Kidney epithelial cell (primary cell): ENCODE measurements at regions not wholly inside any gene's neighbourhood (a gene's known extent, or its start where the extent isn't known, plus 50 kb on each side); places are given as distances from the start of the nearest gene placed in this dataset.

Experiments used
- DNase-seq: peaks from one replicate; pipeline ENCODE4 v3.0.0-alpha.2; 2010; ENCODE audit warnings: low read depth
- H3K27me3 ChIP-seq: 2 replicates; pipeline ENCODE4 v1.6.0; 2011; ENCODE audit warnings: low read length; ENCODE audit not compliant: control insufficient read depth, insufficient read depth
- H3K36me3 ChIP-seq: 2 replicates; pipeline ENCODE4 v1.5.1; 2011; ENCODE audit warnings: low read length; ENCODE audit not compliant: control insufficient read depth, insufficient read depth
- H3K4me3 ChIP-seq: 2 replicates; pipeline ENCODE4 v1.5.1; 2011; ENCODE audit warnings: low read depth, mild to moderate bottlenecking, control low read depth, low read length
- TF ChIP-seq, protein P1 (sequence below): IDR thresholded peaks from 2 replicates; pipeline ENCODE4 v1.5.1; 2011; ENCODE audit warnings: mild to moderate bottlenecking, moderate library complexity, low read length, control low read depth, inconsistent platforms; ENCODE audit not compliant: insufficient read depth, poor library complexity, severe bottlenecking

DNA sequence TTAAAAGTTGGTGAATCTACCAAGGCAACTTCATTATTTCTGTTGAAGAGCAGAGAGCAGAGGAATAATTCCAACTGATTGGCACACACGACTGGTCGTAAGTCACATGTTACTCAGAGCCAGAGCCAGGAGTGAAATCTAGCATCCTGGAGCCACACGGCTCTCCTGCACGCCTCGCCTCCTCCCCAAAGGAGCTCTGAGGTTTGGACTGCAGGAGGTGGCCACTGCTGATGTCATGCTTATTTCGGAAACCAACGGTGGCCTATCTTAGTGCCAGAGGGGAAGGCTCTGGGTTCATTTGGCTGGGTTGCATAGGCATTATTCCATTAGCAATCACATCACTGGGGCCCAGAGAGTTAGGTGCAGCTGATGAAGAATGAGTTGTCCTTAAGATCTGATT, 123.5 kb upstream of the RALGAPA2 start:
- Histone ChIP-seq H3K4me3 (no peak overlapping the region), H3K27me3 (peaks cover 5% of the 10 kb centered on the region), H3K36me3 (no peaks in the 10 kb centered on the region)
- TF ChIP-seq, protein P1, sequence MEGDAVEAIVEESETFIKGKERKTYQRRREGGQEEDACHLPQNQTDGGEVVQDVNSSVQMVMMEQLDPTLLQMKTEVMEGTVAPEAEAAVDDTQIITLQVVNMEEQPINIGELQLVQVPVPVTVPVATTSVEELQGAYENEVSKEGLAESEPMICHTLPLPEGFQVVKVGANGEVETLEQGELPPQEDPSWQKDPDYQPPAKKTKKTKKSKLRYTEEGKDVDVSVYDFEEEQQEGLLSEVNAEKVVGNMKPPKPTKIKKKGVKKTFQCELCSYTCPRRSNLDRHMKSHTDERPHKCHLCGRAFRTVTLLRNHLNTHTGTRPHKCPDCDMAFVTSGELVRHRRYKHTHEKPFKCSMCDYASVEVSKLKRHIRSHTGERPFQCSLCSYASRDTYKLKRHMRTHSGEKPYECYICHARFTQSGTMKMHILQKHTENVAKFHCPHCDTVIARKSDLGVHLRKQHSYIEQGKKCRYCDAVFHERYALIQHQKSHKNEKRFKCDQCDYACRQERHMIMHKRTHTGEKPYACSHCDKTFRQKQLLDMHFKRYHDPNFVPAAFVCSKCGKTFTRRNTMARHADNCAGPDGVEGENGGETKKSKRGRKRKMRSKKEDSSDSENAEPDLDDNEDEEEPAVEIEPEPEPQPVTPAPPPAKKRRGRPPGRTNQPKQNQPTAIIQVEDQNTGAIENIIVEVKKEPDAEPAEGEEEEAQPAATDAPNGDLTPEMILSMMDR = no peak
- no peak for DNase-seq

DNA sequence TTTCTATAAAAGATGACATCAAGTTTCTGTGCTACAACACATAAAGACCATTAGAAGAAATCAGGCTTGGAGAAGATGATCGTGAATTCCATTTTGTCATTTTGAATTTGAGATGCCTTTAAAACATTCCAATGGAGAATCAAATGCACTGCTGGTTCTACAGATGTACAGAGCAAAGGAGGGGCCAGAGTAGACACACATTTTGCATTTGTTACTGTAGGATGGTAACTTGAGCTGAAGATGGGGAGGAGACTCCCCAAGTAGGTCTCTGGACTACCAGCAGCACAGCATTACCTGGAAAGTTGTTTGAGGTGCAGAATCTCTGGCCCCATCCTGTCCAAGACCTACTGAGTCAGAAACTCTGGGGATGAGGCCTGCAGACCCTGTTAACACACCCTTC, 121.6 kb upstream of the RALGAPA2 start:
- TF ChIP-seq, protein P1 = no peak
- no peak for DNase-seq
- Histone ChIP-seq H3K27me3 (peaks cover 2% of the 10 kb centered on the region), H3K4me3 (no peak overlapping the region), H3K36me3 (no peaks in the 10 kb centered on the region)

DNA sequence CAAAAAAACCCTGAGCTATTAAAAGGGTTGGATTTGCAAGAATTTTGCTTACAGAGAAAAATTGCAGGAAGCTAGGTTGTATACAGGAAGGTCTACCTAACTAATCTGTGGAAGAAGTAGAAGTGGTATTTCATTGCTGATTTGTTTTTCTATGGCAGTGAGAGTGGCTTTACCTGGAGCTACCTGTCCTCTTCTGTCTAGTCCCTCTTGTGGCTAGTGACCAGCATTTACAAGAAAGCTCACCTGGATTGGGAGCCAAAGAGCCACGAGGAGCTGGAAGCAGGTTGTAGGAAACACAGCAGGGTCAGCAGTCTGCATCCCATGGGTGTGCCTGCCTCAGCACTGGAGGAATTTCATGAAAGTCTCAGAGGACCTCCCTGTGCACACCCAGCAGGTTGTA, 120.3 kb upstream of the RALGAPA2 start:
- H3K27me3 ChIP-seq = peaks cover under 1% of the 10 kb centered on the region
- TF ChIP-seq, protein P1 = no peak
- DNase-seq = no peak

DNA sequence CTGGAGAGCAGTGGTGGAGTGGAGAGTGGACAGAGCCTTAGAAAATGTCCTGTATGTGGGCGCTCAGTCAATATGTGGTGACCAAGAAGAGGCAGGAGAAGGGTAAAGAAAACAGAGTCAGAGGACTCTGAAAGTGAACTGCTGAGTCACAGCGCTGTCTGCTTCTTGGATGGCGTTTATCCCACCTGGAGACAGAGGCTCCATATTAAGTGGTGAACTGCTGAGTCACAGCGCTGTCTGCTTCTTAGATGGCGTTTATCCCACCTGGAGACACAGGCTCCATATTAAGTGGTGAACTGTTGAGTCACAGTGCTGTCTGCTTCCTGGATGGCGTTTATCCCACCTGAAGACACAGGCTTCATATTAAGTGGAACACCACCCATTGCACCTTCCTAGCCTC, 119.3 kb upstream of the RALGAPA2 start:
- no peaks in the 10 kb centered on the region for H3K36me3 ChIP-seq
- H3K4me3 ChIP-seq = no peak overlapping the region
- no peaks in the 10 kb centered on the region for H3K27me3 ChIP-seq
- TF ChIP-seq, protein P1 = no peak
- no peak for DNase-seq

More for the DNA sequence above, 120.3 kb upstream of the RALGAPA2 start:
- H3K4me3 ChIP-seq = no peak overlapping the region
- H3K36me3 ChIP-seq = no peaks in the 10 kb centered on the region

DNA sequence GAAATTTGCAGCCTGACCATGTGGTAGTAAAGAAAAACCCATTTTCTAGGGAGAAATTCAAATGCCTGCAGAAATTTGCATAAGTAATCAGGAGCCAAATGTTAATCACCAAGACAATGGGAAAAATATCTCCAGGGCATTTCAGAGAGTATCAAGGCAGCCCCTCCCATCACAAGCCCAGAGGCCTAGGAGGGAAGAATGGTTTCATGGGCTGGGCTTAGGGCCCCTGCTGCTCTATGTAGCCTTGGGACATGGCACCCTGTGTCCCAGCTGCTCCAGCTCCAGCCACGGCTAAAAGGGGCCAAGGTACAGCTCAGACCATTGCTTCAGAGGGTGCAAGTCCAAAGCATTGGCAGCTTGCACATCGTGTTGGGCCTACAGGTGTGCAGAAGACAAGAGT, 117.2 kb upstream of the RALGAPA2 start:
- no peak for DNase-seq
- Histone ChIP-seq H3K36me3 (no peaks in the 10 kb centered on the region), H3K27me3 (no peaks in the 10 kb centered on the region), H3K4me3 (no peak overlapping the region)
- TF ChIP-seq, protein P1 = no peak

DNA sequence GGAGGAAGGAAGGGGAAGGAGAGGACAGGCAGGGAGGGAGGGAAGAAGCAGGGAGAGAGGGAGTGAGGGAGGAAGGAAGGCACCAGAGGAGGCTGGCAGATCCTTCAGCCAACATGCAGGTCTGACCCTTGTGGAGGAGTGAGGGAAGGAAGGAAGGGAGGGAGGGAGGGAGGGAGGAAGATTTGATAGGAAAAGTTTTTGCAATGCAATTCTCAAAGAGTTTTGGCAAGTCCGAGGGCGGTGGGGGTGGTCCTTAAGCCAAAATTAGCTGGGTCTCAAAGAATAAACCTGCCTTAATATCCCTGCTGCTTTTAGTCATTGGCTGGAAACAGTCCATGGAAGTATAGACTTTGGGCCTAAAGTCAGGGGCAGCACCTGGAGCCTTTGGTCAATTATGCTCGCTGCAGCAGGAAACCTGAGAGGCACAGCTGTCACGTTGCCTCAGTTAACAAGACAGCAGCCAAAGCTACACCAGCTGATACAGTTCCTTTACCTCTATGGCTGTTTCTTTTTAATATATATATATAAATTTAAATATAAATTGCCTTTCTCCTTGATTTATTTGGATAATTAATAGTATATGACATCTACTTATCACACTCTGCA, 115.7 kb upstream of the RALGAPA2 start:
- Histone ChIP-seq H3K27me3 (no peaks in the 10 kb centered on the region), H3K36me3 (no peaks in the 10 kb centered on the region), H3K4me3 (no peak overlapping the region)
- TF ChIP-seq, protein P1 = no peak
- DNase-seq = no peak
